Urothelium cell line (cell line): ENCODE measurements at regions not wholly inside any gene's neighbourhood (a gene's known extent, or its start where the extent isn't known, plus 50 kb on each side); places are given as distances from the start of the nearest gene placed in this dataset.
"Not testable (repeated sequence)": the region's sequence is repeated elsewhere in the genome, so short reads cannot be mapped to it uniquely, and the experiment has no call there.

Source experiments
- DNase-seq: peaks from one replicate; pipeline ENCODE4 v3.0.0; 2011; ENCODE audit warnings: low spot score, mixed read lengths
- FAIRE-seq: peaks from 2 replicates; lab custom pipeline; 2011; peaks lifted over from hg19 to GRCh38; lab: Jason Lieb, UNC

GRCh38 chrX:41029332-41029731 lies 55.9 kb upstream of the USP9X start:
- no peak for FAIRE-seq
- no peak for DNase-seq

DNA sequence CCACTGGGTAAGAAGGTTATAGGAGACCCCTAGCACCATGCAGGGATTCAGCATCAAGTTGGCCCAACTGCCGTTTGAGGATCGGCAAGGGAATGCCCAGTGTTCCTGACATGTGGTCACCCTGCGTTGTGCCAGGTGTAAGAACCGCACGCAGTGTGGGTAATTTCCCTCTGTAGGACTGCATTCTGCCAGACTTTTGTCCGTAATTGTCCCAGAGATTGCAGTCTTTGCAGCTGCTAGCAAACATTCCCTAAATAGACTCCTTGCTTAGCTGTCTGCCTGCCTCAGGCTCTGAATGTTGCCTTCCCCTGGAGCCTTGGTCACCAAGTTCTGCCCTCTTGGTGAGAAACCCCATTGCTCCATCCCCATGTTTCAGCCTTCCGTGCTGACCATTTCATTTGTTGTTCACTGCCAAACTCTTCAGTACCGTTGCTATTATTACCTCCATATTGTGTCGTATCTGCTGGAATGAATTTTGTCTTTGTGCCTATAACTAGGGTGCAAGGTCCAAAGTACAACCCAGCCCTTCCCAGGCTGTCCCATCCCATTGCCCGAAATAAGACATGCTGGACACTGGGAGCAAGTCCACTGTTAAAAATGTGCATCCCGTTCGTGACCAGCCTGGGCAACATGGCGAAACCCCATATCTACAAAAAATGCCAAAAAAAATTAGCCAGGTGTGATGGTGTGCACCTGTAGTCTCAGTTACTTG lies 53.8 kb upstream of the USP9X start:
- FAIRE-seq (no peak), DNase-seq (no peak)

- no peak for DNase-seq
- FAIRE-seq, result no peak
Measured at GRCh38 chrX:41033299-41033698, 51.9 kb upstream of the USP9X start.

DNA sequence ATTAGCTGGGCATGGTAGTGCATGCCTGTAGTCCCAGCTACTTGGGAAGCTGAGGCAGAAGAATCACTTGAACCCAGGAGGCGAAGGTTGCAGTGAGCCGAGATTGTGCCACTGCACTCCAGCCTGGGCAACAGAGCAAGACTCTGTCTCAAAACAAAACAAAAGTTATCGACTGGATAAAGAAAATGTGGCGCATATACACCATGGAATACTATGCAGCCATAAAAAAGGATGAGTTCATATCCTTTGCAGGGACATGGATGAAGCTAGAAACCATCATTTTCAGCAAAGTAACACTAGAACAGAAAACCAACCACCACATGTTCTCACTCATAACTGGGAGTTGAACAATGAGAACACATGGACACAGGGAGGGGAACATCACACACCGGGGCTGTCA lies 50.3 kb upstream of the USP9X start:
- not testable (repeated sequence) for DNase-seq, FAIRE-seq
